Natural killer cell (primary cell): ENCODE measurements at regions not wholly inside any gene's neighbourhood (a gene's known extent, or its start where the extent isn't known, plus 50 kb on each side); places are given as distances from the start of the nearest gene placed in this dataset.

Source experiments
- ATAC-seq, 3 donors: fragments of 150-1000 bp in 2 of 3; fragments of 200-7000 bp in 1 of 3; cut with Tn5 transposase; 1 replicate in 1 of 3; 2 replicates in 2 of 3; pipeline ENCODE4 v1.10.0; 2021; ENCODE audit warnings: mild to moderate bottlenecking in 2 of 3, moderate library complexity in 2 of 3
- DNase-seq, 2 donors: peaks; one replicate each; pipeline versions ENCODE4 v3.0.0 to v3.0.0-alpha.2; 2013 to 2021; ENCODE audit warnings: mixed read lengths in 1 of 2
- H3K27ac ChIP-seq: one replicate; pipeline ENCODE4 v1.5.1; 2013; ENCODE audit warnings: mild to moderate bottlenecking, low read length
- H3K27me3 ChIP-seq: one replicate; pipeline ENCODE4 v1.6.1; 2013; ENCODE audit warnings: low read length; ENCODE audit not compliant: control insufficient read depth, insufficient read depth
- H3K36me3 ChIP-seq: one replicate; pipeline ENCODE4 v1.6.1; 2013; ENCODE audit warnings: low read length; ENCODE audit not compliant: control insufficient read depth, insufficient read depth
- H3K4me1 ChIP-seq: one replicate; pipeline ENCODE4 v1.6.1; 2013; ENCODE audit warnings: low read length; ENCODE audit not compliant: control insufficient read depth, insufficient read depth
- H3K4me3 ChIP-seq: one replicate; pipeline ENCODE4 v1.5.1; 2013; ENCODE audit warnings: low read length
- H3K9me3 ChIP-seq: one replicate; pipeline ENCODE4 v1.6.1; 2013; ENCODE audit warnings: low read length; ENCODE audit not compliant: control insufficient read depth, insufficient read depth
- H3K27ac Mint-ChIP-seq, 2 donors: one replicate each; pipeline ENCODE4 v1.8.0; 2022; ENCODE audit warnings: mild to moderate bottlenecking in 2 of 2, mixed read lengths in 2 of 2, moderate library complexity in 1 of 2
- H3K27me3 Mint-ChIP-seq, 2 donors: one replicate each; pipeline ENCODE4 v1.8.0; 2022; ENCODE audit warnings: low read depth in 2 of 2, mixed read lengths in 2 of 2
- H3K36me3 Mint-ChIP-seq: one replicate; pipeline ENCODE4 v1.8.0; 2022; ENCODE audit warnings: mixed read lengths
- H3K4me1 Mint-ChIP-seq, 2 donors: one replicate each; pipeline ENCODE4 v1.8.0; 2022; ENCODE audit warnings: mixed read lengths in 2 of 2
- H3K4me3 Mint-ChIP-seq: one replicate; pipeline ENCODE4 v1.8.0; 2022; ENCODE audit warnings: mild to moderate bottlenecking, moderate library complexity, mixed read lengths
- H3K9me3 Mint-ChIP-seq, 2 donors: one replicate each; pipeline ENCODE4 v1.8.0; 2022; ENCODE audit warnings: mixed read lengths in 2 of 2
- CTCF ChIP-seq: fragments of 200-600 bp; IDR thresholded peaks from one replicate; pipeline ENCODE4 v1.8.0; 2022; ENCODE audit warnings: antibody characterized with exemption
- WGBS: methylation state at CpG from one replicate; pipeline ENCODE4 v1.1.7; 2013; ENCODE audit warnings: missing lambda C conversion rate; ENCODE audit not compliant: insufficient coverage; 5-methylcytosine and 5-hydroxymethylcytosine counted together
- intact Hi-C: fragments of 100-400 bp; cut with micrococcal nuclease; formaldehyde crosslinking; loops from one replicate; pipeline ENCODE4 v1.14.2; 2022

GRCh38 chr1:68551459-68551858 lies 54.6 kb upstream of the DEPDC1 start:
- no peaks in the 10 kb centered on the region for H3K36me3 ChIP-seq
- peaks cover 16 to 17% of the 10 kb centered on the region in 2 donors for H3K9me3 Mint-ChIP-seq
- no peaks in the 10 kb centered on the region for H3K27me3 Mint-ChIP-seq
- no peak for TF ChIP-seq CTCF
- H3K4me1 ChIP-seq, result no peaks in the 10 kb centered on the region
- H3K27ac Mint-ChIP-seq, result no peak overlapping the region
- ATAC-seq (no peak), DNase-seq (no peak)
- no peaks in the 10 kb centered on the region for H3K27me3 ChIP-seq
- H3K36me3 Mint-ChIP-seq, result no peaks in the 10 kb centered on the region
- peaks cover 16% of the 10 kb centered on the region for H3K9me3 ChIP-seq
- H3K4me3 Mint-ChIP-seq, result no peak overlapping the region
- no peak overlapping the region for H3K27ac ChIP-seq
- intact Hi-C loops, result no loop called here
- no peaks in the 10 kb centered on the region for H3K4me1 Mint-ChIP-seq
- H3K4me3 ChIP-seq, result no peak overlapping the region

- Histone ChIP-seq H3K9me3 (peaks cover 3% of the 10 kb centered on the region), H3K4me1 (no peaks in the 10 kb centered on the region), H3K27me3 (no peaks in the 10 kb centered on the region), H3K36me3 (no peaks in the 10 kb centered on the region), H3K4me3 (no peak overlapping the region), H3K27ac (no peak overlapping the region)
- H3K27me3 Mint-ChIP-seq, result no peaks in the 10 kb centered on the region
- H3K9me3 Mint-ChIP-seq, result peaks cover 10 to 15% of the 10 kb centered on the region in 2 donors
- ATAC-seq (no peak), DNase-seq (no peak)
- WGBS, result 72% methylated on average over 3 of the region's 4 CpGs
- no peak overlapping the region for H3K4me3 Mint-ChIP-seq
- H3K36me3 Mint-ChIP-seq, result peaks cover 3% of the 10 kb centered on the region
- intact Hi-C loops, result no loop called here
- H3K4me1 Mint-ChIP-seq, result no peaks in the 10 kb centered on the region
- no peak overlapping the region for H3K27ac Mint-ChIP-seq
- TF ChIP-seq CTCF, result no peak
Observed at GRCh38 chr1:68558321-68559026, 61.6 kb upstream of the DEPDC1 start.

DNA sequence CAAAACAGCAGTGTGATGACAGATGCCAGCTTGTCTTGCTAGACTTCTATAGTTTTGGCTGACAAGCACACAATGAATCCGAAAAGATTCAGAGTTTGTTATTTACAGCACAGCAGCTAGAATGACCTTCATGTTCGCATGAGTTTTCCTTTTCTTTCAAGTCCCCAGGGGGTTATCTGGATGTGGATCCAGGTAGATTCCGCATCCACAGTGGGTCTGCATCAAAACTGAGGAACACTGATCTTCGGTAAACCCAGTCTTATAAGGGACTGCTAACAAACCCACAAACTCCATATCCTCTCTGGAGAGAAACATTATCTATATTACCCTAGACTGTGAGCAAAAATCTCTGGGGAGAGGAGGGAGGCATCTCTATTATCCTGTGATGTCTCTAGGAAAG lies 69.0 kb upstream of the DEPDC1 start:
- 85% methylated on average over 4 of the region's 4 CpGs for WGBS
- TF ChIP-seq CTCF, result no peak
- no peak for ATAC-seq

GRCh38 chr1:68570871-68571270 lies 74.0 kb upstream of the DEPDC1 start:
- TF ChIP-seq CTCF, result no peak
- ATAC-seq (no peak), DNase-seq (no peak)
- H3K9me3 ChIP-seq, result no peaks in the 10 kb centered on the region
- H3K36me3 Mint-ChIP-seq, result no peaks in the 10 kb centered on the region
- H3K27ac ChIP-seq, result no peak overlapping the region
- H3K36me3 ChIP-seq, result no peaks in the 10 kb centered on the region
- no peaks in the 10 kb centered on the region for H3K4me1 ChIP-seq
- no peaks in the 10 kb centered on the region for H3K27me3 Mint-ChIP-seq
- intact Hi-C loops, result no loop called here
- H3K4me3 ChIP-seq, result no peak overlapping the region
- no peaks in the 10 kb centered on the region for H3K27me3 ChIP-seq
- no peak overlapping the region for H3K27ac Mint-ChIP-seq
- WGBS, result 38% methylated on average over 2 of the region's 3 CpGs
- H3K9me3 Mint-ChIP-seq, result peaks cover 5% of the 10 kb centered on the region in 2 donors
- H3K4me1 Mint-ChIP-seq, result no peaks in the 10 kb centered on the region
- no peak overlapping the region for H3K4me3 Mint-ChIP-seq

More for the DNA sequence above, 69.0 kb upstream of the DEPDC1 start:
- DNase-seq, result no peak
- no peaks in the 10 kb centered on the region for H3K36me3 ChIP-seq
- Mint-ChIP-seq H3K4me1 (no peaks in the 10 kb centered on the region), H3K36me3 (peaks cover 7% of the 10 kb centered on the region), H3K27ac (no peak overlapping the region), H3K4me3 (no peak overlapping the region), H3K9me3 (peaks cover 4 to 6% of the 10 kb centered on the region in 2 donors), H3K27me3 (no peaks in the 10 kb centered on the region)
- no peaks in the 10 kb centered on the region for H3K9me3 ChIP-seq
- no peak overlapping the region for H3K27ac ChIP-seq
- H3K27me3 ChIP-seq, result no peaks in the 10 kb centered on the region
- H3K4me3 ChIP-seq, result no peak overlapping the region
- intact Hi-C loops, result no loop called here
- no peaks in the 10 kb centered on the region for H3K4me1 ChIP-seq
